Activated CD8-positive, alpha-beta T cell treated with anti-CD3 and anti-CD28 coated beads, Interleukin-2, amount 10 ng/mL, durations not matched to agents 7 days and 5 days (primary cell): ENCODE measurements at regions not wholly inside any gene's neighbourhood (a gene's known extent, or its start where the extent isn't known, plus 50 kb on each side); places are given as distances from the start of the nearest gene placed in this dataset.

ENCODE experiments used
- ATAC-seq: fragments of 150-1000 bp; cut with Tn5 transposase; one replicate; pipeline ENCODE4 v1.10.0; 2021; ENCODE audit warnings: moderate library complexity
- CTCF ChIA-PET: fragments of 350-600 bp; sonication (Branson Sonifier 250); formaldehyde crosslinking; loops from one replicate; lab custom pipeline; 2021; ENCODE audit warnings: antibody characterized with exemption; lab: Charles Lee
- POLR2A ChIA-PET: fragments of 350-600 bp; sonication (Branson Sonifier 250); formaldehyde crosslinking; loops from one replicate; lab custom pipeline; 2021; ENCODE audit warnings: antibody characterized with exemption; lab: Charles Lee
- DNase-seq: peaks from one replicate; pipeline ENCODE4 v3.0.0-alpha.2; 2020
- H3K27ac Mint-ChIP-seq: one replicate; pipeline ENCODE4 v1.8.0; 2021; ENCODE audit warnings: mild to moderate bottlenecking, mixed read lengths
- H3K27me3 Mint-ChIP-seq: one replicate; pipeline ENCODE4 v1.8.0; 2021; ENCODE audit warnings: low read depth, mixed read lengths
- H3K36me3 Mint-ChIP-seq: one replicate; pipeline ENCODE4 v1.8.0; 2021; ENCODE audit warnings: low read depth, mixed read lengths
- H3K4me1 Mint-ChIP-seq: one replicate; pipeline ENCODE4 v1.8.0; 2021; ENCODE audit warnings: low read depth, mixed read lengths
- H3K4me3 Mint-ChIP-seq: one replicate; pipeline ENCODE4 v1.8.0; 2021; ENCODE audit warnings: mild to moderate bottlenecking, mixed read lengths
- H3K9me3 Mint-ChIP-seq: one replicate; pipeline ENCODE4 v1.8.0; 2022; ENCODE audit warnings: mixed read lengths; ENCODE audit not compliant: insufficient read depth

- CTCF ChIA-PET: no interaction called here
- no peak overlapping the region for H3K27ac Mint-ChIP-seq
- no peak for DNase-seq
- H3K9me3 Mint-ChIP-seq: no peaks in the 10 kb centered on the region
- ATAC-seq: no peak
- no peaks in the 10 kb centered on the region for H3K36me3 Mint-ChIP-seq
- no peaks in the 10 kb centered on the region for H3K4me1 Mint-ChIP-seq
- no peaks in the 10 kb centered on the region for H3K27me3 Mint-ChIP-seq
- POLR2A ChIA-PET: no interaction called here
- no peak overlapping the region for H3K4me3 Mint-ChIP-seq
Measured at GRCh38 chr2:49296107-49296867, 142.0 kb upstream of the FSHR start.

GRCh38 chr2:49294225-49294624, 139.9 kb upstream of the FSHR start:
- POLR2A ChIA-PET: no interaction called here
- Mint-ChIP-seq H3K27ac (no peak overlapping the region), H3K4me1 (no peaks in the 10 kb centered on the region), H3K4me3 (no peak overlapping the region), H3K9me3 (no peaks in the 10 kb centered on the region), H3K27me3 (no peaks in the 10 kb centered on the region), H3K36me3 (no peaks in the 10 kb centered on the region)
- DNase-seq: no peak
- ATAC-seq: no peak
- CTCF ChIA-PET: no interaction called here

GRCh38 chr2:49291619-49292018, 137.3 kb upstream of the FSHR start:
- ChIA-PET POLR2A (no interaction called here), CTCF (no interaction called here)
- H3K4me3 Mint-ChIP-seq: no peak overlapping the region
- no peaks in the 10 kb centered on the region for H3K9me3 Mint-ChIP-seq
- H3K36me3 Mint-ChIP-seq: no peaks in the 10 kb centered on the region
- ATAC-seq (no peak), DNase-seq (no peak)
- no peaks in the 10 kb centered on the region for H3K4me1 Mint-ChIP-seq
- H3K27ac Mint-ChIP-seq: no peak overlapping the region
- H3K27me3 Mint-ChIP-seq: no peaks in the 10 kb centered on the region

- no peaks in the 10 kb centered on the region for H3K4me1 Mint-ChIP-seq
- no peak overlapping the region for H3K27ac Mint-ChIP-seq
- ATAC-seq (no peak), DNase-seq (no peak)
- ChIA-PET POLR2A (no interaction called here), CTCF (no interaction called here)
- no peak overlapping the region for H3K4me3 Mint-ChIP-seq
- H3K36me3 Mint-ChIP-seq: no peaks in the 10 kb centered on the region
- H3K27me3 Mint-ChIP-seq: no peaks in the 10 kb centered on the region
- H3K9me3 Mint-ChIP-seq: no peaks in the 10 kb centered on the region
Measured at GRCh38 chr2:49289711-49290110, 135.4 kb upstream of the FSHR start.

- H3K4me1 Mint-ChIP-seq: no peaks in the 10 kb centered on the region
- POLR2A ChIA-PET: no interaction called here
- DNase-seq (no peak), ATAC-seq (no peak)
- H3K36me3 Mint-ChIP-seq: no peaks in the 10 kb centered on the region
- no peaks in the 10 kb centered on the region for H3K9me3 Mint-ChIP-seq
- H3K27me3 Mint-ChIP-seq: no peaks in the 10 kb centered on the region
- CTCF ChIA-PET: no interaction called here
- H3K4me3 Mint-ChIP-seq: no peak overlapping the region
- H3K27ac Mint-ChIP-seq: no peak overlapping the region
Measured at GRCh38 chr2:49288902-49289700, 134.8 kb upstream of the FSHR start.

GRCh38 chr2:49288113-49288705, 133.9 kb upstream of the FSHR start:
- Mint-ChIP-seq H3K27ac (no peak overlapping the region), H3K36me3 (no peaks in the 10 kb centered on the region), H3K4me3 (no peak overlapping the region), H3K27me3 (no peaks in the 10 kb centered on the region), H3K9me3 (no peaks in the 10 kb centered on the region), H3K4me1 (no peaks in the 10 kb centered on the region)
- ATAC-seq: no peak
- no peak for DNase-seq
- CTCF ChIA-PET: no interaction called here
- POLR2A ChIA-PET: no interaction called here

- DNase-seq (no peak), ATAC-seq (no peak)
- no peaks in the 10 kb centered on the region for H3K27me3 Mint-ChIP-seq
- H3K36me3 Mint-ChIP-seq: no peaks in the 10 kb centered on the region
- no peak overlapping the region for H3K4me3 Mint-ChIP-seq
- no peaks in the 10 kb centered on the region for H3K4me1 Mint-ChIP-seq
- no peak overlapping the region for H3K27ac Mint-ChIP-seq
- no peaks in the 10 kb centered on the region for H3K9me3 Mint-ChIP-seq
- ChIA-PET POLR2A (no interaction called here), CTCF (no interaction called here)
Measured at GRCh38 chr2:49286726-49287125, 132.4 kb upstream of the FSHR start.

- DNase-seq (no peak), ATAC-seq (no peak)
- POLR2A ChIA-PET: no interaction called here
- Mint-ChIP-seq H3K9me3 (no peaks in the 10 kb centered on the region), H3K4me1 (no peaks in the 10 kb centered on the region), H3K27ac (no peak overlapping the region), H3K4me3 (no peak overlapping the region), H3K27me3 (no peaks in the 10 kb centered on the region), H3K36me3 (no peaks in the 10 kb centered on the region)
- CTCF ChIA-PET: no interaction called here
Measured at GRCh38 chr2:49286045-49286444, 131.7 kb upstream of the FSHR start.

- Mint-ChIP-seq H3K27ac (no peak overlapping the region), H3K4me3 (no peak overlapping the region), H3K36me3 (no peaks in the 10 kb centered on the region), H3K27me3 (no peaks in the 10 kb centered on the region), H3K4me1 (no peaks in the 10 kb centered on the region), H3K9me3 (no peaks in the 10 kb centered on the region)
- DNase-seq (no peak), ATAC-seq (no peak)
- POLR2A ChIA-PET: no interaction called here
- CTCF ChIA-PET: no interaction called here
Measured at GRCh38 chr2:49278561-49278960, 124.2 kb upstream of the FSHR start.

- Mint-ChIP-seq H3K9me3 (no peaks in the 10 kb centered on the region), H3K36me3 (no peaks in the 10 kb centered on the region), H3K27ac (no peak overlapping the region), H3K27me3 (no peaks in the 10 kb centered on the region), H3K4me3 (no peak overlapping the region), H3K4me1 (no peaks in the 10 kb centered on the region)
- ATAC-seq: no peak
- no peak for DNase-seq
- CTCF ChIA-PET: no interaction called here
- POLR2A ChIA-PET: no interaction called here
Measured at GRCh38 chr2:49278141-49278540, 123.8 kb upstream of the FSHR start.

GRCh38 chr2:49271060-49271606, 116.8 kb upstream of the FSHR start:
- Mint-ChIP-seq H3K27me3 (no peaks in the 10 kb centered on the region), H3K4me3 (no peak overlapping the region), H3K36me3 (no peaks in the 10 kb centered on the region), H3K9me3 (no peaks in the 10 kb centered on the region), H3K4me1 (no peaks in the 10 kb centered on the region), H3K27ac (no peak overlapping the region)
- ChIA-PET CTCF (no interaction called here), POLR2A (no interaction called here)
- DNase-seq: no peak
- ATAC-seq: no peak

- Mint-ChIP-seq H3K36me3 (no peaks in the 10 kb centered on the region), H3K4me3 (no peak overlapping the region), H3K27ac (no peak overlapping the region), H3K9me3 (no peaks in the 10 kb centered on the region), H3K27me3 (no peaks in the 10 kb centered on the region), H3K4me1 (no peaks in the 10 kb centered on the region)
- no peak for DNase-seq
- ChIA-PET CTCF (no interaction called here), POLR2A (no interaction called here)
- no peak for ATAC-seq
Measured at GRCh38 chr2:49270091-49270490, 115.8 kb upstream of the FSHR start.
